A673 (cell line): ENCODE measurements at regions not wholly inside any gene's neighbourhood (a gene's known extent, or its start where the extent isn't known, plus 50 kb on each side); places are given as distances from the start of the nearest gene placed in this dataset.

ENCODE experiments used
- EZH2 ChIP-seq: fragments of 200-600 bp; sonication (generic); IDR thresholded peaks from 2 replicates; pipeline ENCODE4 v1.6.1; 2017; ENCODE audit warnings: borderline replicate concordance, low read depth, mild to moderate bottlenecking, mixed read lengths, antibody characterized with exemption, low read length; ENCODE audit not compliant: poor library complexity, severe bottlenecking
- TF ChIP-seq, protein P1 (sequence below): fragments of 300-800, 200-600 bp; sonication (generic); conservative IDR thresholded peaks from 2 replicates; pipeline ENCODE4 v1.5.1; 2017; ENCODE audit warnings: low read depth, mild to moderate bottlenecking, antibody characterized with exemption, low read length, moderate library complexity, mixed read lengths

- TF ChIP-seq, protein P1, sequence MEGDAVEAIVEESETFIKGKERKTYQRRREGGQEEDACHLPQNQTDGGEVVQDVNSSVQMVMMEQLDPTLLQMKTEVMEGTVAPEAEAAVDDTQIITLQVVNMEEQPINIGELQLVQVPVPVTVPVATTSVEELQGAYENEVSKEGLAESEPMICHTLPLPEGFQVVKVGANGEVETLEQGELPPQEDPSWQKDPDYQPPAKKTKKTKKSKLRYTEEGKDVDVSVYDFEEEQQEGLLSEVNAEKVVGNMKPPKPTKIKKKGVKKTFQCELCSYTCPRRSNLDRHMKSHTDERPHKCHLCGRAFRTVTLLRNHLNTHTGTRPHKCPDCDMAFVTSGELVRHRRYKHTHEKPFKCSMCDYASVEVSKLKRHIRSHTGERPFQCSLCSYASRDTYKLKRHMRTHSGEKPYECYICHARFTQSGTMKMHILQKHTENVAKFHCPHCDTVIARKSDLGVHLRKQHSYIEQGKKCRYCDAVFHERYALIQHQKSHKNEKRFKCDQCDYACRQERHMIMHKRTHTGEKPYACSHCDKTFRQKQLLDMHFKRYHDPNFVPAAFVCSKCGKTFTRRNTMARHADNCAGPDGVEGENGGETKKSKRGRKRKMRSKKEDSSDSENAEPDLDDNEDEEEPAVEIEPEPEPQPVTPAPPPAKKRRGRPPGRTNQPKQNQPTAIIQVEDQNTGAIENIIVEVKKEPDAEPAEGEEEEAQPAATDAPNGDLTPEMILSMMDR: no peak
- TF ChIP-seq EZH2: no peak
Observed at GRCh38 chr11:87600938-87601337, 563.2 kb downstream of the TMEM135 start.
